Activated T-cell treated with anti-CD3 and anti-CD28 coated beads, Interleukin-2, amount 50 U/mL, for 1 hour (primary cell): ENCODE measurements at regions not wholly inside any gene's neighbourhood (a gene's known extent, or its start where the extent isn't known, plus 50 kb on each side); places are given as distances from the start of the nearest gene placed in this dataset.

ENCODE experiments used
- DNase-seq: peaks from one replicate; pipeline ENCODE4 v3.0.0-alpha.2; 2020

DNA sequence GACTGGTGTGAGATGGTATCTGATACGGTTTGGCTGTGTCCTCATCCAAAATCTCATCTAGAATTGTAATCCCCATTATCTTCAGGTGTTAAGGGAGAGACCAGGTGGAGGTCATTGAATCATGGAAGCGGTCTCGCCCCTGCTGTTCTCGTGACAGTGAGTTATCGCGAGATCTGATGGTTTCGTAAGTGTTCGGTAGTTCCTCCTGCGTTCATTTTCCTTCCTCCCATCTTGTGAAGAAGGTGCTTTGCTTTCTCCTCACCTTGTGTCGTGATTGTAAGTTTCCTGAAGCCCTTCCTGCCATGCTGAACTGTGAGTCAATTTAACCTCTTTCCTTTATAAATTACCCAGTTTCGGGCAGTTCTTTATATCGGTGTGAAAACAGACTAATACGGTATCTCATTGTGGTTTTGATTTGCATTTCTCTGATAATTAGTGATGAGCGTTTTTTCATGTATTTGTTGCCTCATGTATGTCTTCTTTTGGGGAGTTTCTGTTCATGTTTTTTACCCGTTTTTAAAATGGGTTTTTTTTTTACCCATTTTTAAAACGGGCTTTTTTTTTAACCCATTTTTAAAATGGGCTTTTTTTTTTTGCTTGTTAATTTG is 102.8 kb upstream of the SLC10A2 start:
- DNase-seq = no peak

DNA sequence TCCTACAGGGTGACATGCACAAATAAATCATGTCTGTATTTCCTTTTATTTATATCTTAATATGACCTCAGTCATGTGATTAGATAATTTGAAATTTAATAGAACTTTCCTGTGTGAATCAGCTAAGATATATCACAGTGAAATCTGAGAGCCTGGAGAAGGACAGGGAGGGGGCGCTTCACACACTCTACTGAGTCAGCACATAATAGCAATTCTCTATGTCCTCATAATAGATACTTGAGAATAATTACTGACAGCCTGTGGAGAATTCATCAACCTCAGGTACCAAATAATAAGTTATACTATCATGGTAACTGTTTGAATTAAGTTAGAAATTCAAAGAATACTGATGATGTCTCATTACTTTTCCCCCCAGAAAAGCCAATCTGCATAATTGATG is 98.0 kb upstream of the SLC10A2 start:
- no peak for DNase-seq

DNA sequence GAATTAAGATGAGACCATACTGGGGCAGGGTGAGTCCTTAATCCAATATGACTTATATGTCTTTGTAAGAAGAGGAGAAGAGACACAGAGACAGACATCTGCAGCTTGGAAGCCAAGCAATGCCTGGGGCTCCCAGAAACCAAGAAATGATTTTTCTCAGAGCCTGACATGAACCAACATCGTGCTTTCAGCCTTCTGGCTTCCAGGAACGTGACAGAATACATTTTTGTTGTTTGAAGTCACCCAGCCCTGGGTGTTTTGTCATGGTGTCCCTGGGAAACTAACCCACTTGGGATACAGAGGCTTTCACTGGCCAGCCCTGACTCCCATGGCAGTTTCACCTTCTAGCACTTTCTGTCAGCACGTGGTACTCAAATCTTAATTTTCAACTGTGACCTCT is 95.3 kb upstream of the SLC10A2 start:
- no peak for DNase-seq

DNA sequence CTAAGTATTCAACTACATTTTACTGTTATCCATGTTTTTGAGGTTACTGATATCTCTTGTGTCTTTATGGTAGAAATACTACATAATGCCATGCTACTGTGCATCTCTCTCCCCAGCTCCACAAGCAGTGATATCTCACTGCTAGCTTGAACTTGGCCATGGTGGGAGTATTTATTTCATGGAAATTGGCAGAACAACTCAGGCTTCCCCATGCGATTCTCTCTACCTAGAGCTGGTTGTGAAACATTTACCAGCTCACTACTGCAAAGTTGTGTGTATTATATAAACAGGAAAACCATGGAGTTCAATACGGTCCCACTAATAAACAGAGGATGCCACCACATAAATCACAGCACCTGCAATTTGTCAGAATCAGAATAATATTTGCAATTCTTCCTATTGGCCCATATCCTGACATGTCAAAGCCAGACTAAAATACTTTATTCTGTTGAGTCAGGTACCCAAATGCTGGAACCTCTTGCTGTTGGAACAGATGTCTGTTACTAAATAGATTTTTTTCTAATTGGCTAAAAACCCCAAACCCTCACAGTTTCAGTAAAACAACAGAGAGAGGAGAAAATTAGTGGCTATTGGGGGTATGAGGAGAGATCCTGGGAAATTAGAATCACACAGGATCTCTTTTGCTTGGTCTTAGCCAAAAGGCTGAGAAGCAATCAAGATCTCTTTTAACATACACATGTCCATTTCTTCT is 91.4 kb upstream of the SLC10A2 start:
- DNase-seq = no peak

DNA sequence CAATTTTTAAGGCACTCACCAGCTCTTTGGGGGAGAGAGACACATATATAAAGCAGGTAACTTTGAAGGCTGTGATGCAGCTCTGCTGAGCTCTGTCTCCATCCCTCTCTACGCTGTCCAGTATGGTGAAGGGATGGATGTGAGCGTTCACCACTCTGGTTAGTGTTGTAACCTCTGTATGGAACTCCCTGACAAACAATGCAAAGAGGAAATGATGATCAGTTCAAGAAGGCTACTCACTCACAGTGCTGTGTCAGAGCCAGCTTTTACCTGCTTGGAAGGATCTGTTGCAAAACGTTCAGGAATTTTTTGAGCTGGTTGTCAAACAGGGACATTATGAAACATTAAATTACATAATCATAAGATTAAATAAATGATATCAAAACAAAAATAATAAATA is 90.8 kb upstream of the SLC10A2 start:
- DNase-seq = no peak

DNA sequence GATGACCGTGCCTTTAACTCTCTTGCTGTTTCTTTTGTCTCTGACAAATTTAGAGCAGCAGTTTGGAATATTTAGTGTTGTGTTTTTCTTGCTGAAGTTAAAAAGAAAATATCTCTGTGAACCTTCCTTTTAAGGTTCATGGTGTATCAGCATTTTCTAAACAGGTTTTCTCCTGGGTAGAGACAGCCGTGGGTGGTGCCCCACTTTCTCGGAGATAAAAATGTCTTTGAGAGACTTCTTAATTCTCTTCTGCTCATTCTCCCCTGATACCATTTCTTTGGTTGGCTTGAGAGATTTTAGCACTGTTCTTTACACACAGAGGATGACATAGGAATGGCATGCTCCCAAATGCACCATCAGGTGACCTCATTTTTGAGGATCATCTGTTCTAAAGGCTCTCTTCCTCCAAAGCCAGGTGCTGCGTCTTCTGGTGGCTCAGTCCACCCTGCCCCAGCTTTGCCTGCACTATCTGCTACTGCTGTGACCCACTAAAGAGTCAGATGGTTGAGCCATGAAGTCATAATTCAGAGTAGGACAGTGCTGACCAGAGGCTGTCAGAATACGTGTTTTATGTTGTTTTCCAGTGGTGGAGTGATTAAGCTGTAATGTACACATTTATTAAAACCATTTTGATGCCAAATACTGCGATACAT is 90.3 kb upstream of the SLC10A2 start:
- DNase-seq = no peak

DNA sequence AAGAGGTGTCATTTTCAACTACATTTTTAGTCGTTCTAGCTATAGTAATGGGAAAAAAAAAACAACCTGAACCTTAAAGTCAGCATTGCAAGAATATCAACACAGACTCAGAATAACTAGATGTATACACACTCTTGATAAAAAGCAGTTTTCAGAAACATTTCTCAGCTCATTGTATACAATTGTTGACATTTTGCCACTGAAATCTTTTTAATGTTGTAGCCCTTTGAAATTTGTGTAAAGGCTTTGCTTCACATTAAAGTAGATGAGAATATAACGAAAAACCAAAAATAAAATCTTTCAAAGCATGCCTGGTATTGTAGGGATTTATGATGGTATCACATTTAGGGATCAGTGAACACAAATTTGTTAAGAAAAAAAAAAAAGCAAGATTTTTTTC is 87.2 kb upstream of the SLC10A2 start:
- no peak for DNase-seq

DNA sequence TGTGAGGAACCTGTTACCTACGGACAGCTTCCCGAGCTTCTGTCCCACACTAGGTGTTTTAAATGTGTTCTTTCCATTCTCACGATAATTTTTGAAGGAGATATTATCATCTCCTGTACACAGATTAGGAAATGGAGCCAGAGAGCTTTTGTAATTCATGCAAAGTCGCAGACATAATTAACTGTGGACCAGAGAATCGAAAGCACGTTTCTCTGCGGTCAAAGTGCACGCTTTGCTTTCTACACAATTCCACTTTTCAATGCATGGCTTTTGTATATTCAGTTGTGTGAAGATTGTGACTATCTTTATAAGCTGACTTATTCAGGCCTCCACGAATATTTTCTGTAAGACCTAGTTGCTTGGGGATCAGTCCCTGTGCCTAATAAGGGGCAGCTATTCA is 81.7 kb upstream of the SLC10A2 start:
- no peak for DNase-seq

DNA sequence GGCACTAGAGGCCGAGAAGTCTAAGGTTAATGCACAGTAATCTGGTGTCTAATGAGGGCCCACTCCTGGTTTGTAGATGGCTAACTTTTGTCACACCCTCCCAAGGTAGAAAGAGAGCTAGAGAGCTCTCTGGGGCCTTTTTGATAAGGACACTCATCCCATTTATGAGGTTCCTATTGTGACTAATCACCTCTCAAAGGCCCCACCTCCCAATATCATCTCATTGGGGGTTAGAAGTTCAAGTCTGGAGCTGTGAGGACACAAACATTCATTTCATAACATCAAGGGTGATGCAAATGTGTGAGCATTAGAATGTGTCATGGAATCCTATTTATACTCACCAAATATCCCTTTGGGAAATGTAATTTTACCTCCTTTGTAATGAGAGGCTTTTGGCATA is 79.2 kb upstream of the SLC10A2 start:
- no peak for DNase-seq

DNA sequence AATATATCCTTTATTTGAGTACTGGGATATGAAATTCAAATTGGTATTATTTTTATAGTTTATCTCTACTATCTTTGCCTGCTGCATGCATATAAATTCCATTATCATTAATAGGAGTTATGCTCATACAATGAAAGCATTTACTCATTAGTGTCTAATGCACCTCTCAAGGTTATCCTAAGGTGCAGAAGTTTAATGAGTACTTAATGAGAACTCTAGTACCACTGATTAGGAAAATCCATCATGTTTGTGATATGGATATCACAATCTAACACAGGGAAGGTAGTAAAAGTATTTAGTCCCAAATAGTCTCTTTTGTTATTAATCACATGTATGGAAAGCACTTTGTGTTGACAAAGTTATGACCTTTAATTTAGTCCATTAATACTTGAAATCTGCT is 77.2 kb upstream of the SLC10A2 start:
- DNase-seq = no peak

DNA sequence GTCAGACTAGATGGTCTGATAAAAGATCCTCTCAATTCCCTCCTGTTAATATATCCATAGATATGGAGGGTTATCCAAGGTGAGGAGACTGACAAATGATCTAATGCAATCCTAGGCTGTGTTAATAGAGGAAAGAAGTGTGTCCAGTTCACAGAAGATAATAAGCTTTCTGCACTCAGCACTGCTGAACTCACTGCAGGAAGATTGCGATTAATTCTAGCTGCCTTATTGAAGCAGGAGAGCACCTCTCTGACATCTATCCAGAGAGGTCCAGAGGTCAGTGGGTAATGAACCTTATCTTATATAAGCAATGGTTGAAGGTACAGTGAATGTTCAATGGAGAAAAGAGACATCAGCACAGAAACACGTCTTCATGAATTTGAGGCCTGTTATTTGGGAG is 75.9 kb upstream of the SLC10A2 start:
- DNase-seq = no peak

DNA sequence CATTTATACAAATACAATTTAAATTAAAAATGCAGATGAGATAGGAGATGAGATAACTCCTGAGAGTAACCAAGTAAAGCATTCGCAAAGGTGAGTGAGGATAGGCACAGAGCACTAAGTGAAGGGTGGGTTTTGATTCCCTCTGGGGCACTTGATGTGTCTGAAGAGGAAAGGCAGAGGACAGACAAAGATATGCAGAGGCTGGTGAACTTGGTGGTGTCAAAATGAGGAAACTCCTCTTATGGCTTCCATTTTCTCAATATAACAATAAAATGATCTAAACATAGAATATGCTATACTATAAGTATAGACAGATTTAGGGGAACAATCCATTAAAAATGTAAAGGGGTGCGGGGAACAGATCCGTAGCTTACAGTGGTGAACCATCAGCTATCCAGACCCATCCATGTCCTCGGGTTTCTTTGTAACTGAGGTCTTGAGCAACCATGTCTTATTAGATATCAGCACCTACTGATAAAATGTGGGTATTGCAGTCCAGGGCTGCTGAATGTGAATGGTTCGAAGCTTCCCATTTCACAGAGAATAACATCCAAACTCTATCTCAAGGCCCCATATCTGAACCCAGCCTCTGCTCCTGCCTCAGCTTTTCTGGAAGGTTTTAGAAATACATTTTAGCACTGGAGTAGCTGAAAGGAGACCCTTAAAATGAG is 73.9 kb upstream of the SLC10A2 start:
- no peak for DNase-seq

DNA sequence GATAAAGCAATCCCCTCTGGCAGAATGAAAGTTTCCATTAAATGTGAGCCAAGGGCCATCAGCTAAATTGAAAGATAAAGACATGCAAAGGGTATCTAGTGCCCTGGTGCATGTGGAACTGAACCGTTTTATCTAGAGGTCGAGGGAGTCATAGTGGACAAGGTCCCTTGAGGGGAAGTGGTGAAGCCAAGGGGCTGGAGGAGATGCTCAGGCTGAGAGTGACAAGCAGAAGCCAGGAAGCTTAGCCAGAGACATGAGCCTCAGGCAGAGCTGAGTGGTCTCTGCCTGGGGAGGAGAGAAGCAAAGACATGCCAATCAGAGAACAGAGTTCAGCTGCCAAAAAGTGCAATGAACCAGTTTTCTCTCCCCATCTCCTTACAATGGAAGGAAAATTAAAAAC is 68.1 kb upstream of the SLC10A2 start:
- no peak for DNase-seq

DNA sequence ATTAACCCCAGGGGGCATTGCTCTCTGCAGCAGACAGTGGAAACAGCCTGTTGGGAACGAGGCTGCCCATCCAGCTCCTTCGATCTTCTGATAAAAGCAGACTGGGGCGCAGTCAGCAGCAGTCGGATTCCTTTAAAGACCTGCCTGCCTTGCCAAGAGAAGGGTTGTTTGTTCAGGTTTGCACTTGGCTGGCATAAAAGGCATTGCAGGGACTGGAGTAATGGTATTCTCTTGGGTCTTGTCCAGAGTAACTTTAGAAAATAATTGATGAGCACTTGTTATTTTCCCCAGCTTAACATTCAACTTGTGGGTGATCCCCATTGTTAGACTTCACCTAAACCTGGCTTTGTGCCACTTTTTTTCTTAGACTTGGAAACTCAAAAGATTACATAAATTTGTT is 67.3 kb upstream of the SLC10A2 start:
- no peak for DNase-seq

DNA sequence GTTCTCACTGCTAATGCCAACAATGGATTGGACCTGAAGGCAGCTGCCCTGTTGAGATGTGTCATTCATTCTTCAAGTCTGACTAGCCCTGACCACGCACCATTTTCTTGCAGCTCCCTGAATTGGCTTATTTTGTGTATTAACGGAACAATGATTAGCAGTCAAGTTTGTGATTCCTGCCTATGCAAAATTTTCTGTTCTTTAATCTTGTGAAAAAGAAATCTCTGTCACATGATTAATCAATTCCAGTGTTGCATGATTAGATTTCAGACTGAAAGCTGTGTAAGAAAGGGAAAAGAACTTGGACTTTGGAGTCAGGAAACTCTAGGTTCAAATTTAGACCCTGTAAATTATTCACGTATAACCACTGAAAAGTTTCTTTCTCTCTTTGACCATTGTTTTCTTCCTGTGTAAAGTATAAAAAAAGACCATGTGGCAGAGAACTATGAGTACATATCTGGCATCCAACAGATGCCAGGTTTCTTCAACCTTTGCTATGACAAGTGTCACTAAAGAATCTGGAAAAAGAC is 64.5 kb upstream of the SLC10A2 start:
- DNase-seq = no peak

DNA sequence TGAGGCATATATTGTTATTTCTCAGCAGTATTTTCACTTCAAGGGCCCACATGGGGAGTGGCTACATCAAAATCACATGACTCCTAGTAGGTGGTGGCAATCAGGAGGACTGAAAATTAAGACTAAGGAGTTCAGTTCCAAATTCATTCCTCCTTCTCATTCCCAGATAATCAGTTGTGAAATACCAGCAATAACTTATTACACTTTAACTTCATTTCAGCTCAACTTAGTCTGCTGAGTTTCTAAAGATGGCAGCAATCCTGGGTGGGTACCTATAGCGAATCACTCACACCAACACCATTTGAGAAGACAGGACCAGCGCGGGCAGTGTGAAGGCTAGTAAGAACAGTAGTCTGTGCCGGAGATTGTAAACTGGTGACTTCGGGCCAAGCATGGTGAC is 63.9 kb upstream of the SLC10A2 start:
- DNase-seq = no peak
